GM10248 (cell line): ENCODE measurements at regions not wholly inside any gene's neighbourhood (a gene's known extent, or its start where the extent isn't known, plus 50 kb on each side); places are given as distances from the start of the nearest gene placed in this dataset.

Experiments used
- CTCF ChIA-PET: fragments of 300-600 bp; sonication (Branson Sonifier 250); formaldehyde crosslinking; extraction: SDS; loops from one replicate; lab custom pipeline; 2021; ENCODE audit warnings: antibody characterized with exemption; lab: Yijun Ruan, JAX
- POLR2A ChIA-PET: fragments of 350-650 bp; sonication (Branson Sonifier 250); formaldehyde crosslinking; extraction: SDS; loops from one replicate; lab custom pipeline; 2020; ENCODE audit warnings: antibody characterized with exemption; lab: Yijun Ruan, JAX
- DNase-seq: peaks from one replicate; pipeline ENCODE4 v3.0.0; 2012; ENCODE audit errors: extremely low spot score
- CTCF ChIP-seq: IDR thresholded peaks from 2 replicates; pipeline ENCODE4 v1.5.1; 2012; ENCODE audit warnings: mild to moderate bottlenecking, low read depth; ENCODE audit errors: extremely low read depth, missing control alignments, control extremely low read depth

- no peak for DNase-seq
- POLR2A ChIA-PET: no interaction called here
- CTCF ChIA-PET: interaction anchor here (2.3 kb wide), 1 partner anchor 10 kb away, joined by 9 read pairs; no protein-coding TSS in a partner anchor
- no peak for TF ChIP-seq CTCF
Measured at GRCh38 chr5:153432583-153432982, 57.9 kb upstream of the GRIA1 start.

- no peak for DNase-seq
- no peak for TF ChIP-seq CTCF
- CTCF ChIA-PET: interaction anchor here (1.3 to 1.4 kb wide), 2 partner anchors 9 to 25 kb away, joined by 3 to 4 read pairs; no protein-coding TSS in a partner anchor
- POLR2A ChIA-PET: no interaction called here
Measured at GRCh38 chr5:153437251-153437650, 53.2 kb upstream of the GRIA1 start.

GRCh38 chr5:153439130-153439529 lies 51.3 kb upstream of the GRIA1 start:
- no peak for TF ChIP-seq CTCF
- DNase-seq: no peak
- POLR2A ChIA-PET: no interaction called here
- CTCF ChIA-PET: interaction anchor here (1.2 to 2.0 kb wide), 3 partner anchors 8 to 39 kb away, joined by 3 to 5 read pairs (median 3); no protein-coding TSS in a partner anchor
